H9 (cell line): ENCODE measurements at regions not wholly inside any gene's neighbourhood (a gene's known extent, or its start where the extent isn't known, plus 50 kb on each side); places are given as distances from the start of the nearest gene placed in this dataset.

ENCODE experiments used
- DNase-seq: peaks from one replicate; pipeline ENCODE4 v3.0.0-alpha.2; 2017
- H2AFZ ChIP-seq: one replicate; pipeline ENCODE4 v1.6.1; 2013; ENCODE audit warnings: mild to moderate bottlenecking, low read length, control low read depth, moderate library complexity
- H2AK5ac ChIP-seq: 2 replicates; pipeline ENCODE4 v1.6.1; 2013; ENCODE audit warnings: low read length, control low read depth, mixed read lengths; ENCODE audit not compliant: insufficient read length
- H2BK120ac ChIP-seq: one replicate; pipeline ENCODE4 v1.6.1; 2013; ENCODE audit warnings: low read depth, mild to moderate bottlenecking, low read length, control low read depth, inconsistent platforms; ENCODE audit not compliant: poor library complexity, severe bottlenecking
- H2BK12ac ChIP-seq: 2 replicates; pipeline ENCODE4 v1.6.1; 2013; ENCODE audit warnings: low read length, control low read depth, mixed read lengths, low read depth; ENCODE audit not compliant: insufficient read length
- H2BK15ac ChIP-seq: 2 replicates; pipeline ENCODE4 v1.6.1; 2013; ENCODE audit warnings: low read depth, low read length, control low read depth
- H2BK20ac ChIP-seq: one replicate; pipeline ENCODE4 v1.6.1; 2013; ENCODE audit warnings: low read depth, mild to moderate bottlenecking, low read length, control low read depth, inconsistent platforms; ENCODE audit not compliant: poor library complexity, severe bottlenecking
- H2BK5ac ChIP-seq: 2 replicates; pipeline ENCODE4 v1.6.1; 2013; ENCODE audit warnings: low read length, control low read depth, mixed read lengths; ENCODE audit not compliant: insufficient read length
- H3K14ac ChIP-seq: 2 replicates; pipeline ENCODE4 v1.6.1; 2013; ENCODE audit warnings: low read length, control low read depth; ENCODE audit not compliant: insufficient read depth
- H3K18ac ChIP-seq: 2 replicates; pipeline ENCODE4 v1.6.1; 2013; ENCODE audit warnings: low read depth, mild to moderate bottlenecking, mixed read lengths, low read length, control low read depth; ENCODE audit not compliant: insufficient read length
- H3K23ac ChIP-seq: 2 replicates; pipeline ENCODE4 v1.6.1; 2013; ENCODE audit warnings: low read length, control low read depth, mixed read lengths, low read depth; ENCODE audit not compliant: insufficient read length
- H3K23me2 ChIP-seq: 2 replicates; pipeline ENCODE4 v1.6.1; 2013; ENCODE audit warnings: low read depth, mild to moderate bottlenecking, mixed read lengths, low read length, control low read depth; ENCODE audit not compliant: insufficient read length, poor library complexity, severe bottlenecking
- H3K27ac ChIP-seq: 2 replicates; pipeline ENCODE4 v1.5.1; 2013; ENCODE audit warnings: low read length, control low read depth, mixed read lengths, low read depth; ENCODE audit not compliant: insufficient read length
- H3K27me3 ChIP-seq: 2 replicates; pipeline ENCODE4 v1.6.1; 2013; ENCODE audit warnings: low read length, control low read depth, inconsistent platforms; ENCODE audit not compliant: insufficient read depth
- H3K4ac ChIP-seq: 2 replicates; pipeline ENCODE4 v1.6.1; 2013; ENCODE audit warnings: low read depth, mild to moderate bottlenecking, control low read depth, inconsistent platforms, low read length, moderate library complexity
- H3K4me1 ChIP-seq: 2 replicates; pipeline ENCODE4 v1.6.1; 2013; ENCODE audit warnings: low read length, control low read depth, inconsistent platforms; ENCODE audit not compliant: insufficient read depth
- H3K4me2 ChIP-seq: 2 replicates; pipeline ENCODE4 v1.6.1; 2013; ENCODE audit warnings: low read length, control low read depth, mixed read lengths; ENCODE audit not compliant: insufficient read length, insufficient read depth
- H3K56ac ChIP-seq: 2 replicates; pipeline ENCODE4 v1.6.1; 2013; ENCODE audit warnings: low read depth, mild to moderate bottlenecking, mixed read lengths, low read length, control low read depth; ENCODE audit not compliant: insufficient read length
- H3K79me1 ChIP-seq: 2 replicates; pipeline ENCODE4 v1.6.1; 2013; ENCODE audit warnings: low read depth, mild to moderate bottlenecking, moderate library complexity, low read length, control low read depth, inconsistent platforms; ENCODE audit not compliant: insufficient read depth, poor library complexity, severe bottlenecking
- H3K79me2 ChIP-seq: 2 replicates; pipeline ENCODE4 v1.6.1; 2013; ENCODE audit warnings: low read length, control low read depth, inconsistent platforms; ENCODE audit not compliant: insufficient read depth
- H3K9ac ChIP-seq: 2 replicates; pipeline ENCODE4 v1.6.1; 2013; ENCODE audit warnings: low read length, control low read depth, mixed read lengths; ENCODE audit not compliant: insufficient read length; ENCODE audit errors: extremely low read depth
- H3K9me3 ChIP-seq: one replicate; pipeline ENCODE4 v1.6.1; 2013; ENCODE audit warnings: low read depth, low read length, inconsistent platforms; ENCODE audit not compliant: control insufficient read depth
- H3T11ph ChIP-seq: one replicate; pipeline ENCODE4 v1.6.1; 2013; ENCODE audit warnings: mild to moderate bottlenecking, low read length, control low read depth, inconsistent platforms
- H4K20me1 ChIP-seq: one replicate; pipeline ENCODE4 v1.6.1; 2013; ENCODE audit not compliant: control insufficient read depth, insufficient read length, insufficient read depth
- H4K5ac ChIP-seq: 2 replicates; pipeline ENCODE4 v1.6.1; 2013; ENCODE audit warnings: low read depth, mild to moderate bottlenecking, mixed read lengths, low read length, control low read depth; ENCODE audit not compliant: insufficient read length
- H4K8ac ChIP-seq: replicated peaks from 2 replicates; pipeline ENCODE4 v1.6.1; 2013; ENCODE audit warnings: low read length, control low read depth, mixed read lengths, low read depth; ENCODE audit not compliant: insufficient read length
- H4K91ac ChIP-seq: 2 replicates; pipeline ENCODE4 v1.6.1; 2013; ENCODE audit warnings: low read depth, mild to moderate bottlenecking, moderate library complexity, mixed read lengths, low read length, control low read depth; ENCODE audit not compliant: insufficient read length
- H3K27ac Mint-ChIP-seq, 3 experiments: 2 replicates in 2 of 3; 3 replicates in 1 of 3; pipeline ENCODE4 v1.8.0; 2020 to 2021; ENCODE audit warnings: mixed read lengths in 3 of 3, mild to moderate bottlenecking in 1 of 3, moderate library complexity in 1 of 3
- H3K27me3 Mint-ChIP-seq: 2 replicates; pipeline ENCODE4 v1.8.0; 2021; ENCODE audit warnings: low read depth, mild to moderate bottlenecking, moderate library complexity, mixed read lengths
- H3K36me3 Mint-ChIP-seq, 3 experiments: 2 replicates in 2 of 3; 3 replicates in 1 of 3; pipeline ENCODE4 v1.8.0; 2020 to 2021; ENCODE audit warnings: low read depth in 3 of 3, mixed read lengths in 3 of 3; ENCODE audit not compliant: insufficient read depth in 1 of 3
- H3K4me1 Mint-ChIP-seq, 2 experiments: 2 replicates each; pipeline ENCODE4 v1.8.0; 2020; ENCODE audit warnings: mixed read lengths in 2 of 2
- H3K4me3 Mint-ChIP-seq, 2 experiments: 2 replicates in 1 of 2; 3 replicates in 1 of 2; pipeline ENCODE4 v1.8.0; 2020 to 2021; ENCODE audit warnings: mild to moderate bottlenecking in 2 of 2, mixed read lengths in 2 of 2, moderate library complexity in 1 of 2
- H3K9me3 Mint-ChIP-seq, 2 experiments: 2 replicates in 1 of 2; 3 replicates in 1 of 2; pipeline ENCODE4 v1.8.0; 2020; ENCODE audit warnings: mild to moderate bottlenecking in 2 of 2, mixed read lengths in 2 of 2, moderate library complexity in 1 of 2
- WGBS: extraction: QIAGEN DNeasy Blood & Tissue Kit; methylation state at CpG from one replicate; pipeline ENCODE4 v1.1.7; 2013; ENCODE audit warnings: missing lambda C conversion rate, low lambda C conversion rate, mixed read lengths; ENCODE audit not compliant: insufficient read length; ENCODE audit errors: extremely low coverage; 5-methylcytosine and 5-hydroxymethylcytosine counted together
- TF ChIP-seq, protein P1 (sequence below): fragments of 200-600 bp; sonication (generic); conservative IDR thresholded peaks from 3 replicates; pipeline ENCODE4 v1.8.0; 2021; ENCODE audit warnings: antibody characterized with exemption, mild to moderate bottlenecking

DNA sequence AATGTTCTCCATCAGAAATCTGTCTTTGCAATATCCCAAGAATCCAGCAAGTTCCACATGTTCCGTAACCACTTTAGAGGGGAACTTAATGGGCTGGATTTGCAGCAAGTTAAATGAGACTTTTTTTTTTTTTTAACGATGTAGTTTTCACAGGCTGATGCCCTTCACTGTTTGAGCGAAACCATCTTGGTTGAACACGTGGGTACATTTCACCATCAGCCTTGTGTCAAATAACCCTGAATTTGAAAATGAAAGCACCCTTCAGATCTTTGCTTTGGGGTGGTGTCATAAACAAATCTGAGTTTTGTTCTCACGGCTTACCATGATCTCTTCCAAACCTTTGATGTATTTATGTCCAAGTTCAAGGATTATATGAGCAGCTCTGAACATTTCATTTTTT is 73.7 kb upstream of the EXOC2 start:
- H3K27me3 Mint-ChIP-seq: no peaks in the 10 kb centered on the region; the same call in 1 of the 2 replicates
- no CpG with 5 or more reads among the region's 5 CpGs for WGBS

More for the DNA sequence above, 73.7 kb upstream of the EXOC2 start:
- no peak overlapping the region for H2BK15ac ChIP-seq
- no peak overlapping the region for H3K4me3 Mint-ChIP-seq
- no peak overlapping the region for H3K27ac Mint-ChIP-seq
- no peak overlapping the region for H3K23ac ChIP-seq
- no peaks in the 10 kb centered on the region for H3K79me1 ChIP-seq
- no peaks in the 10 kb centered on the region for H3K27me3 ChIP-seq
- H3K79me2 ChIP-seq: no peaks in the 10 kb centered on the region
- no peak overlapping the region for H2AFZ ChIP-seq
- no peak overlapping the region for H4K91ac ChIP-seq
- no peak overlapping the region for H4K8ac ChIP-seq
- H2BK20ac ChIP-seq: no peak overlapping the region
- H3T11ph ChIP-seq: no peak overlapping the region
- H3K9me3 ChIP-seq: no peaks in the 10 kb centered on the region
- H2BK5ac ChIP-seq: no peak overlapping the region
- no peak overlapping the region for H3K4ac ChIP-seq
- H3K4me1 Mint-ChIP-seq: no peaks in the 10 kb centered on the region
- no peak overlapping the region for H2BK12ac ChIP-seq
- H3K4me1 ChIP-seq: no peaks in the 10 kb centered on the region
- no peak overlapping the region for H3K18ac ChIP-seq
- no peak overlapping the region for H3K4me2 ChIP-seq
- H3K27ac ChIP-seq: no peak overlapping the region
- TF ChIP-seq, protein P1, sequence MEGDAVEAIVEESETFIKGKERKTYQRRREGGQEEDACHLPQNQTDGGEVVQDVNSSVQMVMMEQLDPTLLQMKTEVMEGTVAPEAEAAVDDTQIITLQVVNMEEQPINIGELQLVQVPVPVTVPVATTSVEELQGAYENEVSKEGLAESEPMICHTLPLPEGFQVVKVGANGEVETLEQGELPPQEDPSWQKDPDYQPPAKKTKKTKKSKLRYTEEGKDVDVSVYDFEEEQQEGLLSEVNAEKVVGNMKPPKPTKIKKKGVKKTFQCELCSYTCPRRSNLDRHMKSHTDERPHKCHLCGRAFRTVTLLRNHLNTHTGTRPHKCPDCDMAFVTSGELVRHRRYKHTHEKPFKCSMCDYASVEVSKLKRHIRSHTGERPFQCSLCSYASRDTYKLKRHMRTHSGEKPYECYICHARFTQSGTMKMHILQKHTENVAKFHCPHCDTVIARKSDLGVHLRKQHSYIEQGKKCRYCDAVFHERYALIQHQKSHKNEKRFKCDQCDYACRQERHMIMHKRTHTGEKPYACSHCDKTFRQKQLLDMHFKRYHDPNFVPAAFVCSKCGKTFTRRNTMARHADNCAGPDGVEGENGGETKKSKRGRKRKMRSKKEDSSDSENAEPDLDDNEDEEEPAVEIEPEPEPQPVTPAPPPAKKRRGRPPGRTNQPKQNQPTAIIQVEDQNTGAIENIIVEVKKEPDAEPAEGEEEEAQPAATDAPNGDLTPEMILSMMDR: no peak
- no peaks in the 10 kb centered on the region for H3K23me2 ChIP-seq
- no peak overlapping the region for H3K56ac ChIP-seq
- H2BK120ac ChIP-seq: no peak overlapping the region
- no peaks in the 10 kb centered on the region; a peak in 3 of 5 replicates for H3K9me3 Mint-ChIP-seq
- H2AK5ac ChIP-seq: no peak overlapping the region
- H3K9ac ChIP-seq: no peak overlapping the region
- H3K14ac ChIP-seq: no peak overlapping the region
- no peaks in the 10 kb centered on the region for H4K20me1 ChIP-seq
- no peak overlapping the region for H4K5ac ChIP-seq
- no peaks in the 10 kb centered on the region for H3K36me3 Mint-ChIP-seq
- no peak for DNase-seq
